ENCODE measurements at regions not wholly inside any gene's neighbourhood (a gene's known extent, or its start where the extent isn't known, plus 50 kb on each side); places are given as distances from the start of the nearest gene placed in this dataset.

GRCh38 chr13:97901716-97902115 is 51.8 kb upstream of the IPO5 start:
- no peak for DNase-seq (ENCODE audit: low read depth in 4 of 6, low spot score in 6 of 6)
- 45% methylated on average over 1 of the region's 1 CpG for WGBS (ENCODE audit: insufficient coverage)
- Histone ChIP-seq H3K27ac (ENCODE audit: low read depth, low read length) (no peak overlapping the region), H3K4me1 (ENCODE audit: control insufficient read depth, insufficient read depth, low read length) (no peaks in the 10 kb centered on the region), H3K4me3 (ENCODE audit: low read depth, low read length) (no peak overlapping the region), H3K27me3 (ENCODE audit: control insufficient read depth, insufficient read depth, low read length) (no peaks in the 10 kb centered on the region), H3K9me3 (ENCODE audit: control insufficient read depth, insufficient read depth, low read length) (no peaks in the 10 kb centered on the region), H3K36me3 (ENCODE audit: control insufficient read depth, insufficient read depth, low read length) (no peaks in the 10 kb centered on the region)

All from spinal cord (tissue), 9 donors.